Calu3 (cell line): ENCODE measurements at regions not wholly inside any gene's neighbourhood (a gene's known extent, or its start where the extent isn't known, plus 50 kb on each side); places are given as distances from the start of the nearest gene placed in this dataset.

Experiments used
- BruUV-seq: library from RNA; stranded (reverse); fragments of 400-500 nt; replicated peaks from 2 replicates; lab custom pipeline; 2021; lab: Mats Ljungman, UMichigan
- CTCF ChIA-PET: fragments of 300-600 bp; sonication (Branson Sonifier 250); formaldehyde crosslinking; loops from one replicate; lab custom pipeline; 2022; ENCODE audit warnings: antibody characterized with exemption; lab: Charles Lee
- DNase-seq: peaks from one replicate; pipeline ENCODE4 v3.0.0; 2022
- H3K27ac Mint-ChIP-seq: one replicate; pipeline ENCODE4 v1.8.0; 2022; ENCODE audit warnings: mixed read lengths; ENCODE audit not compliant: unreplicated experiment
- H3K27me3 Mint-ChIP-seq: one replicate; pipeline ENCODE4 v1.8.0; 2022; ENCODE audit warnings: mixed read lengths; ENCODE audit not compliant: unreplicated experiment
- H3K36me3 Mint-ChIP-seq: one replicate; pipeline ENCODE4 v1.8.0; 2022; ENCODE audit warnings: mild to moderate bottlenecking, moderate library complexity, mixed read lengths; ENCODE audit not compliant: insufficient read depth, unreplicated experiment
- H3K4me1 Mint-ChIP-seq: one replicate; pipeline ENCODE4 v1.8.0; 2022; ENCODE audit warnings: mild to moderate bottlenecking, low read depth, mixed read lengths; ENCODE audit not compliant: unreplicated experiment
- H3K4me3 Mint-ChIP-seq: one replicate; pipeline ENCODE4 v1.8.0; 2022; ENCODE audit warnings: mild to moderate bottlenecking, low read depth, moderate library complexity, mixed read lengths; ENCODE audit not compliant: unreplicated experiment
- H3K9me3 Mint-ChIP-seq: one replicate; pipeline ENCODE4 v1.8.0; 2022; ENCODE audit warnings: low read depth, mixed read lengths; ENCODE audit not compliant: unreplicated experiment
- intact Hi-C: fragments of 100-400 bp; cut with micrococcal nuclease; formaldehyde crosslinking; loops from one replicate; pipeline ENCODE4 v1.10.0; 2022; ENCODE audit not compliant: unreplicated experiment
- TF ChIP-seq, protein P1 (sequence below): fragments of 200-600 bp; IDR thresholded peaks from one replicate; pipeline ENCODE4 v1.8.0; 2022; ENCODE audit warnings: antibody characterized with exemption; ENCODE audit not compliant: unreplicated experiment

DNA sequence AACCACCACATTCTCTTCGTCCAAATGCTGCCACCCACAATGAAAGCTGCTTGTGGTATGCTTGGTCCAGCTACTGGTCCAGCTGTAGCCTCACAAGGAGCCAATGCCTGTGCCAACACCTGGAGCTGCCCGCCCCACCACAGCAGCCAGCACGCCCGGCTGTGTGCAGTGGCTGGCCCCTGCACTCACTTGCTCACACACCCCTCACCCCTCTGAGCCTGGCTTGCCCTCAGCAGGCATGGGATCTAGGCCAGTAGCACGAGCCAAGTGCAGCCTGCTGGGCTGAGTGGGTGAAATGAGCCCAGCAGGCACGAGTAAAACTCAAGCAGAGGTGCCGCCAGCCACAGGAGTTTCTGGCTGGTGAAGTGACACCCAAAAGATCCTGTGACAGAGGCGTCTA, 2096.4 kb upstream of the PCDH20 start:
- CTCF ChIA-PET = no interaction called here
- H3K9me3 Mint-ChIP-seq = peaks cover 2% of the 10 kb centered on the region
- TF ChIP-seq, protein P1, sequence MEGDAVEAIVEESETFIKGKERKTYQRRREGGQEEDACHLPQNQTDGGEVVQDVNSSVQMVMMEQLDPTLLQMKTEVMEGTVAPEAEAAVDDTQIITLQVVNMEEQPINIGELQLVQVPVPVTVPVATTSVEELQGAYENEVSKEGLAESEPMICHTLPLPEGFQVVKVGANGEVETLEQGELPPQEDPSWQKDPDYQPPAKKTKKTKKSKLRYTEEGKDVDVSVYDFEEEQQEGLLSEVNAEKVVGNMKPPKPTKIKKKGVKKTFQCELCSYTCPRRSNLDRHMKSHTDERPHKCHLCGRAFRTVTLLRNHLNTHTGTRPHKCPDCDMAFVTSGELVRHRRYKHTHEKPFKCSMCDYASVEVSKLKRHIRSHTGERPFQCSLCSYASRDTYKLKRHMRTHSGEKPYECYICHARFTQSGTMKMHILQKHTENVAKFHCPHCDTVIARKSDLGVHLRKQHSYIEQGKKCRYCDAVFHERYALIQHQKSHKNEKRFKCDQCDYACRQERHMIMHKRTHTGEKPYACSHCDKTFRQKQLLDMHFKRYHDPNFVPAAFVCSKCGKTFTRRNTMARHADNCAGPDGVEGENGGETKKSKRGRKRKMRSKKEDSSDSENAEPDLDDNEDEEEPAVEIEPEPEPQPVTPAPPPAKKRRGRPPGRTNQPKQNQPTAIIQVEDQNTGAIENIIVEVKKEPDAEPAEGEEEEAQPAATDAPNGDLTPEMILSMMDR = no peak
- no peak overlapping the region for H3K27ac Mint-ChIP-seq
- H3K27me3 Mint-ChIP-seq = no peaks in the 10 kb centered on the region
- DNase-seq = no peak
- no peaks in the 10 kb centered on the region for H3K4me1 Mint-ChIP-seq
- no peak overlapping the region for H3K4me3 Mint-ChIP-seq
- BruUV-seq = no TSS peak
- intact Hi-C loops = no loop called here
- H3K36me3 Mint-ChIP-seq = no peaks in the 10 kb centered on the region

GRCh38 chr13:63501702-63502101, 2086.1 kb upstream of the PCDH20 start:
- BruUV-seq = no TSS peak
- no peaks in the 10 kb centered on the region for H3K36me3 Mint-ChIP-seq
- intact Hi-C loops = no loop called here
- H3K27ac Mint-ChIP-seq = no peak overlapping the region
- no peaks in the 10 kb centered on the region for H3K27me3 Mint-ChIP-seq
- H3K4me1 Mint-ChIP-seq = no peaks in the 10 kb centered on the region
- TF ChIP-seq, protein P1 = no peak
- no peak for DNase-seq
- H3K4me3 Mint-ChIP-seq = no peak overlapping the region
- CTCF ChIA-PET = no interaction called here
- H3K9me3 Mint-ChIP-seq = no peaks in the 10 kb centered on the region

- Mint-ChIP-seq H3K27ac (no peak overlapping the region), H3K36me3 (no peaks in the 10 kb centered on the region), H3K27me3 (no peaks in the 10 kb centered on the region), H3K4me1 (no peaks in the 10 kb centered on the region), H3K4me3 (no peak overlapping the region), H3K9me3 (no peaks in the 10 kb centered on the region)
- TF ChIP-seq, protein P1 = no peak
- CTCF ChIA-PET = no interaction called here
- BruUV-seq = no TSS peak
- DNase-seq = no peak
- intact Hi-C loops = no loop called here
Observed at GRCh38 chr13:63497601-63498000, 2082.0 kb upstream of the PCDH20 start.

- BruUV-seq = no TSS peak
Observed at GRCh38 chr13:63492604-63493003, 2077.0 kb upstream of the PCDH20 start.

More at GRCh38 chr13:63492604-63493003, 2077.0 kb upstream of the PCDH20 start:
- Mint-ChIP-seq H3K27me3 (no peaks in the 10 kb centered on the region), H3K4me3 (no peak overlapping the region), H3K4me1 (no peaks in the 10 kb centered on the region), H3K36me3 (no peaks in the 10 kb centered on the region), H3K27ac (no peak overlapping the region), H3K9me3 (no peaks in the 10 kb centered on the region)
- intact Hi-C loops = no loop called here
- CTCF ChIA-PET = no interaction called here
- TF ChIP-seq, protein P1 = no peak
- no peak for DNase-seq
